ENCODE measurements at regions not wholly inside any gene's neighbourhood (a gene's known extent, or its start where the extent isn't known, plus 50 kb on each side); places are given as distances from the start of the nearest gene placed in this dataset.

DNA sequence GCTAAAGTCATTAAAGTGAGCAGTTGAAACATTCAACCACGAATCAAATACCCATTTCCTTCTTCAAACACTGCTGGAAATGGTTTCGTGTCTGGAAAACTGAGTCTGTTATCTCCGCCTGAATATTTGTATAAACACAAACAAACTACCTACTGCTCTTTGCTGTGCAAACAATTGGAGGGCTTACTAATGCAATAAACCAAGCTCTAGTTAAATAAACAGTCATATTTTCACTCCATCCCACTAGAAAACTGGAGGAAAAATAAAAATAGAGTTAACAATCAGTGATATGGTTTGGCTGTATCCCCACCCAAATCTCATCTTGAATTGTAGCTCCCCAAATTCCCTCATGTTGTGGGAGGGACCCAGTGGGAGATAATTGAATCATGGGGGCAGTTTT, 397.6 kb downstream of the RASEF start:
- in situ Hi-C loops (cut with MboI; ENCODE audit: low pct_unique_long_range_greater_than_20kb, low sequenced_read_pairs, unreplicated experiment) = no loop called here
- no peak for DNase-seq (ENCODE audit: low spot score)
- TF ChIP-seq, protein P1, sequence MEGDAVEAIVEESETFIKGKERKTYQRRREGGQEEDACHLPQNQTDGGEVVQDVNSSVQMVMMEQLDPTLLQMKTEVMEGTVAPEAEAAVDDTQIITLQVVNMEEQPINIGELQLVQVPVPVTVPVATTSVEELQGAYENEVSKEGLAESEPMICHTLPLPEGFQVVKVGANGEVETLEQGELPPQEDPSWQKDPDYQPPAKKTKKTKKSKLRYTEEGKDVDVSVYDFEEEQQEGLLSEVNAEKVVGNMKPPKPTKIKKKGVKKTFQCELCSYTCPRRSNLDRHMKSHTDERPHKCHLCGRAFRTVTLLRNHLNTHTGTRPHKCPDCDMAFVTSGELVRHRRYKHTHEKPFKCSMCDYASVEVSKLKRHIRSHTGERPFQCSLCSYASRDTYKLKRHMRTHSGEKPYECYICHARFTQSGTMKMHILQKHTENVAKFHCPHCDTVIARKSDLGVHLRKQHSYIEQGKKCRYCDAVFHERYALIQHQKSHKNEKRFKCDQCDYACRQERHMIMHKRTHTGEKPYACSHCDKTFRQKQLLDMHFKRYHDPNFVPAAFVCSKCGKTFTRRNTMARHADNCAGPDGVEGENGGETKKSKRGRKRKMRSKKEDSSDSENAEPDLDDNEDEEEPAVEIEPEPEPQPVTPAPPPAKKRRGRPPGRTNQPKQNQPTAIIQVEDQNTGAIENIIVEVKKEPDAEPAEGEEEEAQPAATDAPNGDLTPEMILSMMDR (IDR thresholded peaks at IDR 0.05; ENCODE audit: extremely low read depth, insufficient read depth, missing control alignments) = no peak

DNA sequence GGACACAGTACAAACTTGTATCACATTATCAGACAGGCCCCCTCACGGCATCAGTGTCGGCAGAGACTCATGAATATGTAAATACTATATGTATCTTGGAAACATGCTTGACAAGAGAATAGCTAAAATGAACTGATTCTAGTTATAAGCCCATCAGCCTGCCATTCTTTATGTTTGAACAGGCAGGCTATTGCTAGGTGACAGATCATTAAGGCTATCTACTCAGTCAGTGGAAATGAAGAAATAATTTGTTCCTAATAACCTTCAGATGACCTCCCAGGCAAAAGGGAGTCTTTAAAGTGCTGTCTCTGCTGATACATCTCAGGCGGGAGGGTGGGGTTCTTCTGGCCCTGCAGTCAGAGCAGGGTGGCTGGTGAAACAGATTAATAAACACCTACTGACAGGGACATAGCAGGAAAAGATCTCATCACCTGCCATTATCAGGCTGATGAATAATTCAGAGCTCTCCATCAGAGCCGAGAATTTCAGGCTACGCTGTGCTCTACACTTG, 394.2 kb downstream of the RASEF start:
- no peak for DNase-seq (ENCODE audit: low spot score)
- in situ Hi-C loops (cut with MboI; ENCODE audit: low pct_unique_long_range_greater_than_20kb, low sequenced_read_pairs, unreplicated experiment) = no loop called here
- TF ChIP-seq, protein P1 (IDR thresholded peaks at IDR 0.05; ENCODE audit: extremely low read depth, insufficient read depth, missing control alignments) = no peak

GRCh38 chr9:82670000-82670399, 392.9 kb downstream of the RASEF start:
- no peak for DNase-seq (ENCODE audit: low spot score)
- TF ChIP-seq, protein P1 (IDR thresholded peaks at IDR 0.05; ENCODE audit: extremely low read depth, insufficient read depth, missing control alignments) = no peak
- in situ Hi-C loops (cut with MboI; ENCODE audit: low pct_unique_long_range_greater_than_20kb, low sequenced_read_pairs, unreplicated experiment) = no loop called here

DNA sequence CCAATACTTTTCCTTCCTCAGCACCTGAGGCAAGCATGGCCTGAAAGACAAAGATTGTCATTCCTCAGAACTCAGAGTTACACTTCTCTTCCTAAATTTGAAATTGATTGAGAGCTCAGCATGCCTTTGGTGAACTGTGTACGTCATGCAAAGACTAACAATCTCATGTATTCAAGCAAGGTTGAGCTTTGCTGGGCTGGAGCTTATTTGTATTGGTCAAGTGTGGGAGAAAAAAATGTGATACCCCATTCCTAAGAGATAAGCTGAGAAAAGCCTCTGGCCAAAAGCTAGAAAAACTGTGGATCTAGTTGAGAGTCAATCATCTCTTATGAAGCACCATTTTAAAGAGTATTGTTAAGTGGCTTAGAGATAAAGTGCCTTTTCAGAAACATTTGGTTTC, 392.2 kb downstream of the RASEF start:
- DNase-seq (ENCODE audit: low spot score) = no peak
- in situ Hi-C loops (cut with MboI; ENCODE audit: low pct_unique_long_range_greater_than_20kb, low sequenced_read_pairs, unreplicated experiment) = no loop called here
- TF ChIP-seq, protein P1 (IDR thresholded peaks at IDR 0.05; ENCODE audit: extremely low read depth, insufficient read depth, missing control alignments) = no peak

DNA sequence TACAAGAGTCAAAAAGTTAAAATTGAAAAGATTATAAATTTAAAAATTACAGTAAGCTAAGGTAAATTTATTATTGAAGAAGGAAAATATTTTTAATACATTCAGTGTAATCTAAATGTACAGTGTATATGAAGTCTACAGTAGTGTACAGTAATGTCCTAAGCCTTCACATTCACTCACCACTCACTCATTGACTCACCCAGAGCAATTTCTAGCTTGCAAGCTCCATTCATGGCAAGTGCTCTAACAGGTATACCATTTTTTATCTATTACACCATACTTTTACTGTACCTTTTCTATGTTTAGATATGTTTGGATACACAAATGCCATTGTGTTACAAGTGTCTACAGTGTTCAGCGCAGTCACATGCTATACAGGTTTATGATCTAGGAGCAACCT, 389.7 kb downstream of the RASEF start:
- no peak for DNase-seq (ENCODE audit: low spot score)
- in situ Hi-C loops (cut with MboI; ENCODE audit: low pct_unique_long_range_greater_than_20kb, low sequenced_read_pairs, unreplicated experiment) = no loop called here
- TF ChIP-seq, protein P1 (IDR thresholded peaks at IDR 0.05; ENCODE audit: extremely low read depth, insufficient read depth, missing control alignments) = no peak

DNA sequence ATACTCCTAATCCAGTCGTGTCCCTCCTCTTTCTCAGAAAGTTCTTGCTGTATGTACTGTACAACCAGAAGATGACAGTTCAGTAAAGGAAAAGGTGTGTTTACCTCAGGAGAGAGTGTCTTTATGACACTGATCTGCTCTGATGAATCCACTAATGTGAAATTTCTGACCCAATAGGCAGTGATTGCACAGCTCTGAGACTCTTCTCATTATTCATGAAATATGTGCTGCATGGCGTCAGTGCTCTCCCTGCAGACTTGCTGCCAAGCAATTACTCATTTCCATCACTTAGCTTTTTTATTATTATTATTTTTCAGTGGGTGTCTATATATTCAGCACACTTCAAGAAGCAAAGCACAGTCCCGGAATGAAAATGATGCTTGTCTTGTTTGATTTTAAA, 389.0 kb downstream of the RASEF start:
- no peak for DNase-seq (ENCODE audit: low spot score)
- TF ChIP-seq, protein P1 (IDR thresholded peaks at IDR 0.05; ENCODE audit: extremely low read depth, insufficient read depth, missing control alignments) = no peak
- in situ Hi-C loops (cut with MboI; ENCODE audit: low pct_unique_long_range_greater_than_20kb, low sequenced_read_pairs, unreplicated experiment) = no loop called here

DNA sequence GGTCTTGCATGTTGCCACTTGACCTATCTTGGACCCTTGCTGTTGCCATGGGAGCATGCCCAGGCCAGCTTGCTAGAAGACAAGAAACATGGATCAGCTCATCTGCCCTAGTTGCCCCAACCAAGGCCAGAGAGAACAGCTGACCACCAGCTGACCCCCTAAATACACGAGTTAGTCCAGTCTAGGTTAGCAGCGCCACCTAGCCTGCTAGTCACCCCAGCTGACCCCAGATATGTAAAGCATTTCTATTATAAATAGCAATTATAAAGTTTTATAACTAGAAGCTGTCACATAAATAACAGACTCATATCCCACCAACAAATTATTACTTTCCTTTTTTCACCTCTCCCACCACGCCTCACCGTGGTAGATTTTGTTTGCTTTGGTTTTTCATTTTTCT, 387.8 kb downstream of the RASEF start:
- TF ChIP-seq, protein P1 (IDR thresholded peaks at IDR 0.05; ENCODE audit: extremely low read depth, insufficient read depth, missing control alignments) = no peak
- in situ Hi-C loops (cut with MboI; ENCODE audit: low pct_unique_long_range_greater_than_20kb, low sequenced_read_pairs, unreplicated experiment) = no loop called here
- DNase-seq (ENCODE audit: low spot score) = no peak

Data from GM13977 (cell line).